Skeletal muscle satellite cell (primary cell): ENCODE measurements at regions not wholly inside any gene's neighbourhood (a gene's known extent, or its start where the extent isn't known, plus 50 kb on each side); places are given as distances from the start of the nearest gene placed in this dataset.
"Not testable (repeated sequence)": the region's sequence is repeated elsewhere in the genome, so short reads cannot be mapped to it uniquely, and the experiment has no call there.

Experiments
- H3K27me3 ChIP-seq: 2 replicates; pipeline ENCODE4 v1.7.0; 2013; ENCODE audit warnings: low read length; ENCODE audit not compliant: control insufficient read depth, insufficient read depth
- H3K36me3 ChIP-seq: 2 replicates; pipeline ENCODE4 v1.7.0; 2013; ENCODE audit warnings: mild to moderate bottlenecking, control low read depth, low read length; ENCODE audit not compliant: insufficient read depth
- H3K4me1 ChIP-seq: 2 replicates; pipeline ENCODE4 v1.7.0; 2013; ENCODE audit warnings: low read length; ENCODE audit not compliant: control insufficient read depth, insufficient read depth
- H3K4me2 ChIP-seq: 2 replicates; pipeline ENCODE4 v1.7.0; 2013; ENCODE audit warnings: mild to moderate bottlenecking, low read length
- H3K4me3 ChIP-seq: 2 replicates; pipeline ENCODE4 v1.7.0; 2013; ENCODE audit warnings: low read length
- H3K9ac ChIP-seq: 2 replicates; pipeline ENCODE4 v1.7.0; 2013; ENCODE audit warnings: mild to moderate bottlenecking, low read depth, low read length, moderate library complexity
- H3K9me3 ChIP-seq: replicated peaks from 2 replicates; pipeline ENCODE4 v1.7.0; 2013; ENCODE audit warnings: mild to moderate bottlenecking, control low read depth, low read length

GRCh38 chr10:8402576-8402975, 348.1 kb downstream of the GATA3 start:
- H3K9ac ChIP-seq: no peak overlapping the region
- no peaks in the 10 kb centered on the region for H3K4me1 ChIP-seq
- H3K9me3 ChIP-seq: no peaks in the 10 kb centered on the region
- H3K4me3 ChIP-seq: no peak overlapping the region
- H3K36me3 ChIP-seq: no peaks in the 10 kb centered on the region
- H3K27me3 ChIP-seq: no peaks in the 10 kb centered on the region
- no peak overlapping the region for H3K4me2 ChIP-seq

GRCh38 chr10:8403711-8404371, 349.4 kb downstream of the GATA3 start:
- H3K4me2 ChIP-seq: no peak overlapping the region
- no peaks in the 10 kb centered on the region for H3K36me3 ChIP-seq
- H3K9ac ChIP-seq: no peak overlapping the region
- H3K27me3 ChIP-seq: no peaks in the 10 kb centered on the region
- no peaks in the 10 kb centered on the region for H3K4me1 ChIP-seq
- no peaks in the 10 kb centered on the region for H3K9me3 ChIP-seq
- no peak overlapping the region for H3K4me3 ChIP-seq

GRCh38 chr10:8404721-8405120, 350.2 kb downstream of the GATA3 start:
- Histone ChIP-seq H3K4me1 (no peaks in the 10 kb centered on the region), H3K4me2 (no peak overlapping the region), H3K9me3 (no peaks in the 10 kb centered on the region), H3K36me3 (no peaks in the 10 kb centered on the region), H3K27me3 (no peaks in the 10 kb centered on the region), H3K4me3 (no peak overlapping the region), H3K9ac (no peak overlapping the region)

GRCh38 chr10:8405596-8405995, 351.1 kb downstream of the GATA3 start:
- no peaks in the 10 kb centered on the region for H3K36me3 ChIP-seq
- no peak overlapping the region for H3K9ac ChIP-seq
- H3K4me1 ChIP-seq: no peaks in the 10 kb centered on the region
- H3K9me3 ChIP-seq: no peaks in the 10 kb centered on the region
- H3K4me2 ChIP-seq: no peak overlapping the region
- H3K4me3 ChIP-seq: no peak overlapping the region
- no peaks in the 10 kb centered on the region for H3K27me3 ChIP-seq

- Histone ChIP-seq H3K4me3 (no peak overlapping the region), H3K27me3 (no peaks in the 10 kb centered on the region), H3K36me3 (no peaks in the 10 kb centered on the region), H3K9ac (no peak overlapping the region), H3K4me1 (no peaks in the 10 kb centered on the region), H3K4me2 (no peak overlapping the region), H3K9me3 (no peaks in the 10 kb centered on the region)
Measured at GRCh38 chr10:8407501-8408021, 353.1 kb downstream of the GATA3 start.

GRCh38 chr10:8410506-8410905, 356.0 kb downstream of the GATA3 start:
- H3K4me2 ChIP-seq: no peak overlapping the region
- H3K4me1 ChIP-seq: no peaks in the 10 kb centered on the region
- H3K27me3 ChIP-seq: no peaks in the 10 kb centered on the region
- H3K4me3 ChIP-seq: no peak overlapping the region
- H3K9me3 ChIP-seq: no peaks in the 10 kb centered on the region
- no peaks in the 10 kb centered on the region for H3K36me3 ChIP-seq
- no peak overlapping the region for H3K9ac ChIP-seq

GRCh38 chr10:8412541-8412940, 358.1 kb downstream of the GATA3 start:
- H3K4me2 ChIP-seq: no peak overlapping the region
- H3K9me3 ChIP-seq: no peaks in the 10 kb centered on the region
- no peak overlapping the region for H3K9ac ChIP-seq
- H3K36me3 ChIP-seq: no peaks in the 10 kb centered on the region
- H3K4me1 ChIP-seq: no peaks in the 10 kb centered on the region
- no peaks in the 10 kb centered on the region for H3K27me3 ChIP-seq
- H3K4me3 ChIP-seq: no peak overlapping the region

- not testable (repeated sequence) for H3K36me3 ChIP-seq, H3K9ac ChIP-seq, H3K4me1 ChIP-seq, H3K4me2 ChIP-seq, H3K4me3 ChIP-seq, H3K9me3 ChIP-seq, H3K27me3 ChIP-seq
Measured at GRCh38 chr10:8415029-8415428, 360.5 kb downstream of the GATA3 start.

- Histone ChIP-seq H3K9ac (no peak overlapping the region), H3K4me1 (no peaks in the 10 kb centered on the region), H3K4me3 (no peak overlapping the region), H3K27me3 (no peaks in the 10 kb centered on the region), H3K9me3 (no peaks in the 10 kb centered on the region), H3K4me2 (no peak overlapping the region), H3K36me3 (no peaks in the 10 kb centered on the region)
Measured at GRCh38 chr10:8416192-8416701, 361.8 kb downstream of the GATA3 start.

- Histone ChIP-seq H3K4me3 (no peak overlapping the region), H3K9me3 (no peaks in the 10 kb centered on the region), H3K4me1 (no peaks in the 10 kb centered on the region), H3K9ac (no peak overlapping the region), H3K36me3 (no peaks in the 10 kb centered on the region), H3K27me3 (no peaks in the 10 kb centered on the region), H3K4me2 (no peak overlapping the region)
Measured at GRCh38 chr10:8416760-8417159, 362.3 kb downstream of the GATA3 start.

- Histone ChIP-seq H3K27me3 (no peaks in the 10 kb centered on the region), H3K4me1 (no peaks in the 10 kb centered on the region), H3K9me3 (no peaks in the 10 kb centered on the region), H3K4me3 (no peak overlapping the region), H3K4me2 (no peak overlapping the region), H3K9ac (no peak overlapping the region), H3K36me3 (no peaks in the 10 kb centered on the region)
Measured at GRCh38 chr10:8417631-8418030, 363.1 kb downstream of the GATA3 start.

GRCh38 chr10:8418631-8419030, 364.1 kb downstream of the GATA3 start:
- Histone ChIP-seq H3K4me2 (no peak overlapping the region), H3K9ac (no peak overlapping the region), H3K36me3 (no peaks in the 10 kb centered on the region), H3K9me3 (no peaks in the 10 kb centered on the region), H3K4me1 (no peaks in the 10 kb centered on the region), H3K27me3 (no peaks in the 10 kb centered on the region), H3K4me3 (no peak overlapping the region)
